ENCODE measurements at regions not wholly inside any gene's neighbourhood (a gene's known extent, or its start where the extent isn't known, plus 50 kb on each side); places are given as distances from the start of the nearest gene placed in this dataset.

GRCh38 chr9:84405667-84406066 lies 65.1 kb upstream of the SLC28A3 start:
- no peak for TF ChIP-seq CTCF (IDR thresholded peaks at IDR 0.05; ENCODE audit: extremely low read depth, missing control alignments)
- no peak for DNase-seq (ENCODE audit: low spot score)

- TF ChIP-seq CTCF (IDR thresholded peaks at IDR 0.05; ENCODE audit: extremely low read depth, missing control alignments): no peak
- no peak for DNase-seq (ENCODE audit: low spot score)
These were observed 67.9 kb upstream of the SLC28A3 start for GRCh38 chr9:84408416-84408815.

GRCh38 chr9:84411683-84412267 lies 71.2 kb upstream of the SLC28A3 start:
- DNase-seq (ENCODE audit: low spot score): no peak
- TF ChIP-seq CTCF (IDR thresholded peaks at IDR 0.05; ENCODE audit: extremely low read depth, missing control alignments): no peak

- no peak for TF ChIP-seq CTCF (IDR thresholded peaks at IDR 0.05; ENCODE audit: extremely low read depth, missing control alignments)
- DNase-seq (ENCODE audit: low spot score): no peak
These were observed 72.1 kb upstream of the SLC28A3 start for GRCh38 chr9:84412654-84413053.

GRCh38 chr9:84413301-84413700 lies 72.7 kb upstream of the SLC28A3 start:
- TF ChIP-seq CTCF (IDR thresholded peaks at IDR 0.05; ENCODE audit: extremely low read depth, missing control alignments): no peak
- no peak for DNase-seq (ENCODE audit: low spot score)

- no peak for TF ChIP-seq CTCF (IDR thresholded peaks at IDR 0.05; ENCODE audit: extremely low read depth, missing control alignments)
- no peak for DNase-seq (ENCODE audit: low spot score)
These were observed 78.6 kb upstream of the SLC28A3 start for GRCh38 chr9:84419031-84419602.

GRCh38 chr9:84424931-84425330 lies 84.4 kb upstream of the SLC28A3 start:
- DNase-seq (ENCODE audit: low spot score): no peak
- TF ChIP-seq CTCF (IDR thresholded peaks at IDR 0.05; ENCODE audit: extremely low read depth, missing control alignments): no peak
